ENCODE measurements at regions not wholly inside any gene's neighbourhood (a gene's known extent, or its start where the extent isn't known, plus 50 kb on each side); places are given as distances from the start of the nearest gene placed in this dataset.

DNA sequence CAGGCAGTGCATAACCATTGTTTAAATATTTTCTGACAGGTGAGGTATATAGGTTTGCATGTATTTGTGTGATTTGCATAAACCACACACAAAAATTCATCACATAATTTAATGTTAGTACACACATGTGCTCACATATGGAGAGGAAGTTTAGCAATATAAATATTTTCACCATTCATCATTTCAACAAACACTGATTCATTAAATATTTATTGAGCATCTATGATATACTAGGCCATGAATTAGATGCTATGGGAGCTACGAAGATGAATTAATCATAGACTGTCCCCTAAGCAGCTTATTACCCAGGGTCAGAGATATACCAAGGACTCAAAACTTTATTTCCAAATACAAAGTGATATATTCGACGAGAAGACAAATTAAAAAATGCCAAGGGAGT is 311.6 kb upstream of the PIK3C3 start:
- Mint-ChIP-seq H3K9me3 (peaks cover 4% of the 10 kb centered on the region; the same call in 1 of the 3 replicates), H3K4me3 (no peak overlapping the region), H3K36me3 (ENCODE audit: low read depth) (no peaks in the 10 kb centered on the region), H3K4me1 (no peaks in the 10 kb centered on the region), H3K27me3 (ENCODE audit: insufficient read depth, low read depth, poor library complexity) (no peaks in the 10 kb centered on the region), H3K27ac (no peak overlapping the region)
- no peaks in the 10 kb centered on the region for H3K9me2 ChIP-seq (ENCODE audit: insufficient read depth)
- no peaks in the 10 kb centered on the region for H3K36me3 ChIP-seq (ENCODE audit: insufficient read depth)
- H3K79me2 ChIP-seq (replicated peaks; ENCODE audit: insufficient read depth): no peaks in the 10 kb centered on the region
- no peak for DNase-seq (ENCODE audit: low spot score)
- no peaks in the 10 kb centered on the region for H3K27me3 ChIP-seq (ENCODE audit: insufficient read depth)
- H4K20me1 ChIP-seq (replicated peaks; ENCODE audit: insufficient read depth): no peaks in the 10 kb centered on the region
- no peak overlapping the region for H3K4me3 ChIP-seq
- no peak overlapping the region for H2AFZ ChIP-seq
- no peaks in the 10 kb centered on the region for H3K4me1 ChIP-seq (ENCODE audit: insufficient read depth)
- H3K4me2 ChIP-seq: no peak overlapping the region
- no peak for TF ChIP-seq EZH2phosphoT487 (IDR thresholded peaks at IDR 0.05; ENCODE audit: unreplicated experiment)
- TF ChIP-seq EZH2 (IDR thresholded peaks at IDR 0.05; ENCODE audit: low read depth, unreplicated experiment): no peak
- TF ChIP-seq ETS1 (IDR thresholded peaks at IDR 0.05): no peak
- no peak for TF ChIP-seq ZNF331 (CRISPR knock-in tag; IDR thresholded peaks at IDR 0.05; ENCODE audit: low read depth)
- no peak for TF ChIP-seq CREB1 (CRISPR knock-in tag; IDR thresholded peaks at IDR 0.05; ENCODE audit: low read depth)
- no peak for TF ChIP-seq ZNF462 (CRISPR knock-in tag; IDR thresholded peaks at IDR 0.05)
- no peak for TF ChIP-seq REST (IDR thresholded peaks at IDR 0.05; ENCODE audit: unreplicated experiment)
- TF ChIP-seq POLR2AphosphoS5 (IDR thresholded peaks at IDR 0.05; ENCODE audit: low read depth): no peak
- TF ChIP-seq NANOG (IDR thresholded peaks at IDR 0.05; ENCODE audit: borderline replicate concordance): no peak
- no peak for TF ChIP-seq STAT1 (IDR thresholded peaks at IDR 0.05; ENCODE audit: unreplicated experiment)
- no peak for TF ChIP-seq JUNB (IDR thresholded peaks at IDR 0.05; ENCODE audit: unreplicated experiment)
- no peak for TF ChIP-seq CTCF (conservative IDR thresholded peaks at IDR 0.05; ENCODE audit: low read depth in 2 of 2)
- TF ChIP-seq ZNF114 (CRISPR knock-in tag; IDR thresholded peaks at IDR 0.05): no peak
- ATAC-seq: no peak
- H3K27ac ChIP-seq (ENCODE audit: low read depth): no peak overlapping the region
- H3F3A ChIP-seq (replicated peaks; ENCODE audit: low read depth): no peaks in the 10 kb centered on the region

All from GM23338 (cell line).